ENCODE measurements at regions not wholly inside any gene's neighbourhood (a gene's known extent, or its start where the extent isn't known, plus 50 kb on each side); places are given as distances from the start of the nearest gene placed in this dataset.

GRCh38 chr13:27370305-27370872 lies 54.0 kb upstream of the GTF3A start:
- DNase-seq (ENCODE audit: low read depth in 2 of 2), result no peak

DNA sequence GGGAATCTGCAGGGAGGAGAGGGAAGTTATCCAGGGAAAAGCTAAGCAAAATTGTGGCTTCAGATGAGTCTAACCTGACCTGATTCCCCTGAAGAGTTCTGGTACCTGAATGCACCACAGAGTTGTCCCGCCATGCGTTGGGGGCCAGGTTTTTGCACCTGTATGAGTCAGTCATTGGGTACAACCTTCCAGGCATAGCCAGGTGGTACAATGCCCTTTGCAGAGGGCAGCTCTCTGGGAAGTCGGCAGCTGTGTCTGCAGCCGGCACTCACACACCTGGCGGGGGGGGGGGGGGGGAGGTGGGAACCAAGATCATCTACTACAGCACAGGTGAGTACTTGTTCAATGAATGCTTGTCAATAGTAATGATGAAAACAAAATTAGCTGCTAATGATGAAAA lies 52.5 kb upstream of the GTF3A start:
- DNase-seq (ENCODE audit: low read depth in 2 of 2), result no peak

- no peak for DNase-seq (ENCODE audit: low read depth in 2 of 2)
These were observed 51.5 kb upstream of the GTF3A start for GRCh38 chr13:27372896-27373295.

DNA sequence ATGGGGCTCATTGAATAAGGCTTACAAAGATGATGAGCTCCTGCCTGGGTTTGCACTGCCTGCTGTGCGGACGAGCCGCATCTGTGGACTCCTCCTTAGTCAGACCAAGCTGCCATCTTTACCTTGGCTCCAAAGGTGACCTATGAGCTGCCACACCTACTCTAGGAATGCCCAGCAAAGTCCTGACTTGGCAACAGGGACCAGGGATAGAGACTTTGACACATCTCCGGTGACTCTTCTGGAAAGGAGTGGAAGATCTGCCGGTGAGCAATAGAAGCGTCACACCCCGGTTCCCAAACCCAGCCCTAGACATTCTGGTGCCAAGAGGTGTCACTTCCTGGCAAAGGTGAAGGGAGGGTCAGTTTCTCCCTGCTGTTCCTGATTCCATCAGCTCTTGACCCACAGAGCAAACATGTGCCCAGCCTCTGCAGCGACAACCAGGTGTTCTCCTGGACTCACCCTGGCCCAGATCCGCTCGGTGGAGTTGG lies 50.2 kb upstream of the GTF3A start:
- DNase-seq (ENCODE audit: low read depth in 2 of 2), result no peak

Measured in stimulated activated CD8-positive, alpha-beta memory T cell treated with anti-CD3 and anti-CD28 coated beads, Interleukin-2, amount 100 ng/mL, for 48 hours (primary cell).